H9 (cell line): ENCODE measurements at regions not wholly inside any gene's neighbourhood (a gene's known extent, or its start where the extent isn't known, plus 50 kb on each side); places are given as distances from the start of the nearest gene placed in this dataset.

Source experiments
- DNase-seq: peaks from one replicate; pipeline ENCODE4 v3.0.0-alpha.2; 2017
- H2AFZ ChIP-seq: one replicate; pipeline ENCODE4 v1.6.1; 2013; ENCODE audit warnings: mild to moderate bottlenecking, low read length, control low read depth, moderate library complexity
- H2AK5ac ChIP-seq: 2 replicates; pipeline ENCODE4 v1.6.1; 2013; ENCODE audit warnings: low read length, control low read depth, mixed read lengths; ENCODE audit not compliant: insufficient read length
- H2BK120ac ChIP-seq: one replicate; pipeline ENCODE4 v1.6.1; 2013; ENCODE audit warnings: low read depth, mild to moderate bottlenecking, low read length, control low read depth, inconsistent platforms; ENCODE audit not compliant: poor library complexity, severe bottlenecking
- H2BK12ac ChIP-seq: 2 replicates; pipeline ENCODE4 v1.6.1; 2013; ENCODE audit warnings: low read length, control low read depth, mixed read lengths, low read depth; ENCODE audit not compliant: insufficient read length
- H2BK15ac ChIP-seq: 2 replicates; pipeline ENCODE4 v1.6.1; 2013; ENCODE audit warnings: low read depth, low read length, control low read depth
- H2BK20ac ChIP-seq: one replicate; pipeline ENCODE4 v1.6.1; 2013; ENCODE audit warnings: low read depth, mild to moderate bottlenecking, low read length, control low read depth, inconsistent platforms; ENCODE audit not compliant: poor library complexity, severe bottlenecking
- H2BK5ac ChIP-seq: 2 replicates; pipeline ENCODE4 v1.6.1; 2013; ENCODE audit warnings: low read length, control low read depth, mixed read lengths; ENCODE audit not compliant: insufficient read length
- H3K14ac ChIP-seq: 2 replicates; pipeline ENCODE4 v1.6.1; 2013; ENCODE audit warnings: low read length, control low read depth; ENCODE audit not compliant: insufficient read depth
- H3K18ac ChIP-seq: 2 replicates; pipeline ENCODE4 v1.6.1; 2013; ENCODE audit warnings: low read depth, mild to moderate bottlenecking, mixed read lengths, low read length, control low read depth; ENCODE audit not compliant: insufficient read length
- H3K23ac ChIP-seq: 2 replicates; pipeline ENCODE4 v1.6.1; 2013; ENCODE audit warnings: low read length, control low read depth, mixed read lengths, low read depth; ENCODE audit not compliant: insufficient read length
- H3K23me2 ChIP-seq: 2 replicates; pipeline ENCODE4 v1.6.1; 2013; ENCODE audit warnings: low read depth, mild to moderate bottlenecking, mixed read lengths, low read length, control low read depth; ENCODE audit not compliant: insufficient read length, poor library complexity, severe bottlenecking
- H3K27ac ChIP-seq: 2 replicates; pipeline ENCODE4 v1.5.1; 2013; ENCODE audit warnings: low read length, control low read depth, mixed read lengths, low read depth; ENCODE audit not compliant: insufficient read length
- H3K27me3 ChIP-seq: 2 replicates; pipeline ENCODE4 v1.6.1; 2013; ENCODE audit warnings: low read length, control low read depth, inconsistent platforms; ENCODE audit not compliant: insufficient read depth
- H3K4ac ChIP-seq: 2 replicates; pipeline ENCODE4 v1.6.1; 2013; ENCODE audit warnings: low read depth, mild to moderate bottlenecking, control low read depth, inconsistent platforms, low read length, moderate library complexity
- H3K4me1 ChIP-seq: 2 replicates; pipeline ENCODE4 v1.6.1; 2013; ENCODE audit warnings: low read length, control low read depth, inconsistent platforms; ENCODE audit not compliant: insufficient read depth
- H3K4me2 ChIP-seq: 2 replicates; pipeline ENCODE4 v1.6.1; 2013; ENCODE audit warnings: low read length, control low read depth, mixed read lengths; ENCODE audit not compliant: insufficient read length, insufficient read depth
- H3K56ac ChIP-seq: 2 replicates; pipeline ENCODE4 v1.6.1; 2013; ENCODE audit warnings: low read depth, mild to moderate bottlenecking, mixed read lengths, low read length, control low read depth; ENCODE audit not compliant: insufficient read length
- H3K79me1 ChIP-seq: 2 replicates; pipeline ENCODE4 v1.6.1; 2013; ENCODE audit warnings: low read depth, mild to moderate bottlenecking, moderate library complexity, low read length, control low read depth, inconsistent platforms; ENCODE audit not compliant: insufficient read depth, poor library complexity, severe bottlenecking
- H3K79me2 ChIP-seq: 2 replicates; pipeline ENCODE4 v1.6.1; 2013; ENCODE audit warnings: low read length, control low read depth, inconsistent platforms; ENCODE audit not compliant: insufficient read depth
- H3K9ac ChIP-seq: 2 replicates; pipeline ENCODE4 v1.6.1; 2013; ENCODE audit warnings: low read length, control low read depth, mixed read lengths; ENCODE audit not compliant: insufficient read length; ENCODE audit errors: extremely low read depth
- H3K9me3 ChIP-seq: one replicate; pipeline ENCODE4 v1.6.1; 2013; ENCODE audit warnings: low read depth, low read length, inconsistent platforms; ENCODE audit not compliant: control insufficient read depth
- H3T11ph ChIP-seq: one replicate; pipeline ENCODE4 v1.6.1; 2013; ENCODE audit warnings: mild to moderate bottlenecking, low read length, control low read depth, inconsistent platforms
- H4K20me1 ChIP-seq: one replicate; pipeline ENCODE4 v1.6.1; 2013; ENCODE audit not compliant: control insufficient read depth, insufficient read length, insufficient read depth
- H4K5ac ChIP-seq: 2 replicates; pipeline ENCODE4 v1.6.1; 2013; ENCODE audit warnings: low read depth, mild to moderate bottlenecking, mixed read lengths, low read length, control low read depth; ENCODE audit not compliant: insufficient read length
- H4K8ac ChIP-seq: replicated peaks from 2 replicates; pipeline ENCODE4 v1.6.1; 2013; ENCODE audit warnings: low read length, control low read depth, mixed read lengths, low read depth; ENCODE audit not compliant: insufficient read length
- H4K91ac ChIP-seq: 2 replicates; pipeline ENCODE4 v1.6.1; 2013; ENCODE audit warnings: low read depth, mild to moderate bottlenecking, moderate library complexity, mixed read lengths, low read length, control low read depth; ENCODE audit not compliant: insufficient read length
- H3K27ac Mint-ChIP-seq, 3 experiments: 2 replicates in 2 of 3; 3 replicates in 1 of 3; pipeline ENCODE4 v1.8.0; 2020 to 2021; ENCODE audit warnings: mixed read lengths in 3 of 3, mild to moderate bottlenecking in 1 of 3, moderate library complexity in 1 of 3
- H3K27me3 Mint-ChIP-seq: 2 replicates; pipeline ENCODE4 v1.8.0; 2021; ENCODE audit warnings: low read depth, mild to moderate bottlenecking, moderate library complexity, mixed read lengths
- H3K36me3 Mint-ChIP-seq, 3 experiments: 2 replicates in 2 of 3; 3 replicates in 1 of 3; pipeline ENCODE4 v1.8.0; 2020 to 2021; ENCODE audit warnings: low read depth in 3 of 3, mixed read lengths in 3 of 3; ENCODE audit not compliant: insufficient read depth in 1 of 3
- H3K4me1 Mint-ChIP-seq, 2 experiments: 2 replicates each; pipeline ENCODE4 v1.8.0; 2020; ENCODE audit warnings: mixed read lengths in 2 of 2
- H3K4me3 Mint-ChIP-seq, 2 experiments: 2 replicates in 1 of 2; 3 replicates in 1 of 2; pipeline ENCODE4 v1.8.0; 2020 to 2021; ENCODE audit warnings: mild to moderate bottlenecking in 2 of 2, mixed read lengths in 2 of 2, moderate library complexity in 1 of 2
- H3K9me3 Mint-ChIP-seq, 2 experiments: 2 replicates in 1 of 2; 3 replicates in 1 of 2; pipeline ENCODE4 v1.8.0; 2020; ENCODE audit warnings: mild to moderate bottlenecking in 2 of 2, mixed read lengths in 2 of 2, moderate library complexity in 1 of 2
- CTCF ChIP-seq: fragments of 200-600 bp; sonication (generic); conservative IDR thresholded peaks from 3 replicates; pipeline ENCODE4 v1.8.0; 2021; ENCODE audit warnings: antibody characterized with exemption, mild to moderate bottlenecking
- WGBS: extraction: QIAGEN DNeasy Blood & Tissue Kit; methylation state at CpG from one replicate; pipeline ENCODE4 v1.1.7; 2013; ENCODE audit warnings: missing lambda C conversion rate, low lambda C conversion rate, mixed read lengths; ENCODE audit not compliant: insufficient read length; ENCODE audit errors: extremely low coverage; 5-methylcytosine and 5-hydroxymethylcytosine counted together

DNA sequence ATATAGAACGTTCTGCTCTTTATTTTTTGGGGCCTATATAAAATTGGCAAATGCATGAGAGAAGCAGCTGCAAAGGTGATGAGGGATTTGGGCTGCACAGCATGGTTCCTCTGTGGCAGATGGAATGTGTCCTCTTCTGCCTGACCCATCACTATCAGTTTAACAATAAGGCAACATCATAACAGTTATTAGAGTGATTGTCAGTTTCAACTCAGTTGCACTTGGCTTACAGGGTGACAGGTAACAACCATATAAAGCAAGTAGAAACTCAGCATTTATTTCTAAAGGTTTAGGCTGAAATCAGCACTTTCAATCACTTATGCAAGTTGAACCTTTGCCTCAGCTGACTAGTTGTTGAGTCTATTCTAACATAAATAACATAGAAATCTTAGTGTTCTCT is 935.4 kb upstream of the CHORDC1 start:
- WGBS = no CpG with 5 or more reads among the region's 1 CpG
- H2BK120ac ChIP-seq = no peak overlapping the region
- no peaks in the 10 kb centered on the region for H3K27me3 ChIP-seq
- TF ChIP-seq CTCF = no peak
- no peaks in the 10 kb centered on the region for H3K36me3 Mint-ChIP-seq
- H3K9me3 Mint-ChIP-seq = peaks cover 0 to 4% of the 10 kb centered on the region in 2 experiments; a peak in 1 of 5 replicates
- DNase-seq = no peak
- H3K4me1 ChIP-seq = no peaks in the 10 kb centered on the region
- H3K27ac ChIP-seq = no peak overlapping the region
- peaks cover 0 to 3% of the 10 kb centered on the region in 2 experiments; a peak in 1 of 4 replicates for H3K4me1 Mint-ChIP-seq
- H3K23ac ChIP-seq = no peak overlapping the region
- no peak overlapping the region for H3K9ac ChIP-seq
- H3K4ac ChIP-seq = no peak overlapping the region
- H2BK12ac ChIP-seq = no peak overlapping the region
- no peaks in the 10 kb centered on the region for H3K23me2 ChIP-seq
- H4K91ac ChIP-seq = no peak overlapping the region
- no peaks in the 10 kb centered on the region for H3K79me1 ChIP-seq
- no peak overlapping the region for H3K27ac Mint-ChIP-seq
- H3K4me2 ChIP-seq = no peak overlapping the region
- no peak overlapping the region for H2BK15ac ChIP-seq
- H2BK5ac ChIP-seq = no peak overlapping the region
- H3K56ac ChIP-seq = no peak overlapping the region
- H3K79me2 ChIP-seq = no peaks in the 10 kb centered on the region
- no peak overlapping the region for H4K5ac ChIP-seq
- no peak overlapping the region for H2AK5ac ChIP-seq
- no peak overlapping the region for H4K8ac ChIP-seq
- no peak overlapping the region for H3T11ph ChIP-seq
- H2BK20ac ChIP-seq = no peak overlapping the region
- H3K27me3 Mint-ChIP-seq = no peaks in the 10 kb centered on the region
- no peaks in the 10 kb centered on the region for H4K20me1 ChIP-seq
- no peak overlapping the region for H2AFZ ChIP-seq
- no peaks in the 10 kb centered on the region for H3K9me3 ChIP-seq
- H3K4me3 Mint-ChIP-seq = no peak overlapping the region
- H3K14ac ChIP-seq = no peak overlapping the region
- no peak overlapping the region for H3K18ac ChIP-seq
